Amniotic stem cell (primary cell): ENCODE measurements at regions not wholly inside any gene's neighbourhood (a gene's known extent, or its start where the extent isn't known, plus 50 kb on each side); places are given as distances from the start of the nearest gene placed in this dataset.

Source experiments
- DNase-seq: peaks from one replicate; lab custom pipeline; 2025; lab: John Stamatoyannopoulos, UW

GRCh38 chr13:26965952-26966700 lies 205.5 kb downstream of the USP12 start:
- no peak for DNase-seq

DNA sequence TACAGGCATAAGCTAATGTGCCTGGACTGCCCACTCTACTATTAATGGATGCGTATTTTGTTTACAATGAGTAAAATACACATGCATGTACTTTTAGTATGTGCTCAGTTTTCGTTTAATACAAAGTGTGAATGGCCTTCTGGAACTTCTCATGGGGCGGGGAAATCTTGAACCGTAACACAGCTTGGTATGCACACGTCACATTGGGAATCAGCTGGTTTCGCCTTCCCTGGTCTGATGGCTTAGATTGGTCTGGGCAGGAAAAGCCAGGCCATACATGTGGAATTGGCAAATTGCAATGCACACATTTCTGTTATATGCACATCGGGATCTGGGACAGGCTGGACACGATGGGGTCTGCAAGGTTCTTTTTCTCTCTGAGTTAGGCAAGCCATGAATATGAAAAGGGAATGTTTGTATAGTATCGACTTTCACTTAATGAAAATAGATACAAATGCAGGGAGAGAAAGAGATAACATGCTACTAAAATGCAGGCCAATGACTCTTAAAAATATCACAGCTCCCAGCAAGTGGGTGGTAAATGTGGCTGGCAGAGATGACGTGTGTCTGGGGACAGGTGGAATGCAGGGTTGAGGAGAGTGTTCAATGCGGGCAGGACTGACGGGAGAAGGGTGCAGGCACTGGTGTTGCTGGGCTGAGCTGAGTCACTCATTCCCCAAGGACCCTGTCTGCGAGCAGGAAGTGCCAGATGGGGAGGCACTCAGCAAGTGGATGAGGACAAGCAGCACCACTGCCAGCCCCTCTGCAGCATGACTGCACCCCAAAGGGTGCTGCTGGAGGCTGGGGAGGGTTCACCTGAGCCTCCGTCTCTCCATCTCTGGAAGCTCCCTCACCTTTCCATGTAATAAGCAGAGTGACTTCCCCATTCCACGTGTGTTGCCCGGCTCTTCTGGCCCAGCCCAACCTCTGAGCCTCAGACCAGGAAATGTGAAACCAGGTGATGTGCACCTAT lies 204.0 kb upstream of the GPR12 start:
- no peak for DNase-seq

DNA sequence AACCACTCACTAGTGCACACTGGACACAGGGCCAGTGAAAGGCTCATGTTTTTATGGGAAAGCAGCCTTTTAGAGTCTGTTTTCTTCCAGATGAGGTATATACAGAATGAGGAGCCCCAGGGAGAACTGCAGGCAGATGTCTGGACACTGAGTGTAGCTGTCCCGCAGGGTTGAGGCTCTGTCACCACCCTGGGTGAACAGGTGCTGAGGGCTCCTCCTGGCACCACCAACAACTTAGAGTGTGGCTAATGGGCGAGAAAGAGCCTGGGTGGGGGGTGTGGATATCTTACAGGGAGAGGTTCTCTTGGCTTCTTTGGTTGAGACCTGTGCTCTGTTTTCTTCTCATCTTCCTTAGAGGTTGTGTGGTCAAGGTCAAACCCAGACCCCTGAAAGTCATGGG lies 202.1 kb upstream of the GPR12 start:
- no peak for DNase-seq

- no peak for DNase-seq
Measured at GRCh38 chr13:26961890-26962615, 201.5 kb upstream of the GPR12 start.

GRCh38 chr13:26957182-26957581 lies 196.6 kb upstream of the GPR12 start:
- DNase-seq: no peak

GRCh38 chr13:26956522-26957142 lies 196.0 kb upstream of the GPR12 start:
- DNase-seq: no peak

GRCh38 chr13:26954976-26955375 lies 194.4 kb upstream of the GPR12 start:
- no peak for DNase-seq

DNA sequence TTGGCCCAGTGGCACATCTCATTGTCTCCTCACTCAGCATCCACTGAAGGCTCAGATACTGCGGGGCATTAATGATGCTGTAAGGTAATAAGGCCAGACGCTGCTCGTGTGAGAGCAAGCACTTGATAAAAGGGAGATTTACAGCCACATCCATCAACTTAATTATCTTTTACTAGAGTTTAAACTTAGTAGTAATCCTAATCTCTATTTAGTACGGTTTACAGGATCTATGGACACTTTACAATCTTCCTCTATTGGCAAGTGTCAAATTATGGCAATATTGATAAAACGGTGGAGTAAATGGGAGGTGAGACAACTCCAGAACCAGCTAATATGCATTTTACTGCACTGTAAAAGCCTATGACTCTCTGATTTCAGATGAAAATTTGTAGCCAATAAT lies 192.7 kb upstream of the GPR12 start:
- no peak for DNase-seq

DNA sequence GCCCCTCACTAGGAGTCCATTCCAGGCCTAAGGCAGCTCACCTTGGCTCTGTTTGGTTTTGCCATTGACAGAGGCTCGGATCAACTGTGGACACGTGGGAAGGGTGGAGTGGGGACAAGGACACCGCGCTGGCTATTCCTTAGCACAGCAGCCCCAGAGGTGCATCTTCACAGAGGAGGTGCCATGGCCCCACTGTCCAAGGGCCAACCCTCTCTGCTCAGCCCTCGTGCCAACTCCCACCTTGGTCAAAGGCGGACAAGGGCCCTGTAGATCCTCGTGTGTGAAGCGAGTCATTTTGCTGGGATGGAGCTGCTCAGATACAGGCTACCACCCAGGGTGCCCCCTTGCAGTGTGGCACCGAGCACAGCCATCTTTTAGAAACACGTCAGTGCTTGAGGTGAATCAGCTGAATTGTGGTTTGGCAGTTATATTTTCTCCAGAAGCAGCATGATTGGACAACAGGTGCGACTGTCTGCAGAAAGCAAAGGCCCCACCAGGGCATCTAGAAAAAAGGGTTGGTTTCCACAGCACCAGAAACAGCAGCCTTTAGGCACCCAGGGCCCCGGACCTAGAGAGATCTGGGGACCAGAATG lies 192.1 kb upstream of the GPR12 start:
- DNase-seq: no peak

DNA sequence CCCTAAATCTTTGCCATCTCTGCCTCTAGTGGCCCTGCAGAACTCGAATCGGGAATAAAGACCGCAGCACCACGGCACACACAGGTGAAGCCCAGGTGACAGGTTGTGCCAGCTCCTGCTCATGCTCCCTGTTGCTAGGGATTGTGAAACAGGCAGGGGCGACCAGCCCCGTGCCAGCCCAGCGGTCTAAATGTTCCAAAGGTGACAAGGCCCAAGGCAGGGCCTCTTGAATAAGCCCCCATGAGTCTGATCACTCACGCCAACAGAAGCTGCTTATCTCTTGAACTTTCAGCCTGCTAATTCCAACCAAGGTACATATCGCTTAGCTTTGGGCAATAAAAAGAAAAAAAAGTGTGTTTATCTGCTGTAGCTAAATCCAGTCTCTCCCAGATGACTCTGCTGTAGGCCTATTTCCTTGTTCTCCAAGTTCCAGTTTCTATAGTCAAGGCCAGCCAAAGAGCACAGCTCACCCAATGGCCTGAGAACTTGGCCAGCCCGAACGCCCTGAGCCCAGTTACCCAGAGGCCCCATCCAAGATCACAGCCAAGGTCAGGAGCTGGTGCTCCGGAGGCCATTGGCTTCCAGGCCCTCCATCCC lies 191.1 kb upstream of the GPR12 start:
- DNase-seq: no peak

DNA sequence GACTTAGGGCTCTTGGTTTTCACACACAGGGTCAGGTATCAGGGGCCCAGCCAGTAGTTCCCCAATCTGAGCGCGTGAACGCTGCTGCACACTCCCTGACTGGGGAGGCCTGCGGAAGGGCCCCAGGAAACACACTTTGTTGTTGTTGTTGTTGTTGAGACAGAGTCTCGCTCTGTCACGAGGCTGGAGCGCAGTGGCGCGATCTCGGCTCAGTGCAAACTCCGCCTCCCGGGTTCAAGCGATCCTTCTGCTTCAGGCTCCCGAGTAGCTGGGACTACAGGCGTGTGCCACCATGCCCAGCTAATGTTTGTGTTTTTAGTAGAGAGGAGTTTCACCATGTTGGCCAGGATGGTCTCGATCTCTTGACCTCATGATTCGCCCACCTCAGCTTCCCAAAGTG lies 190.4 kb upstream of the GPR12 start:
- no peak for DNase-seq

- no peak for DNase-seq
Measured at GRCh38 chr13:26950546-26950945, 190.0 kb upstream of the GPR12 start.

DNA sequence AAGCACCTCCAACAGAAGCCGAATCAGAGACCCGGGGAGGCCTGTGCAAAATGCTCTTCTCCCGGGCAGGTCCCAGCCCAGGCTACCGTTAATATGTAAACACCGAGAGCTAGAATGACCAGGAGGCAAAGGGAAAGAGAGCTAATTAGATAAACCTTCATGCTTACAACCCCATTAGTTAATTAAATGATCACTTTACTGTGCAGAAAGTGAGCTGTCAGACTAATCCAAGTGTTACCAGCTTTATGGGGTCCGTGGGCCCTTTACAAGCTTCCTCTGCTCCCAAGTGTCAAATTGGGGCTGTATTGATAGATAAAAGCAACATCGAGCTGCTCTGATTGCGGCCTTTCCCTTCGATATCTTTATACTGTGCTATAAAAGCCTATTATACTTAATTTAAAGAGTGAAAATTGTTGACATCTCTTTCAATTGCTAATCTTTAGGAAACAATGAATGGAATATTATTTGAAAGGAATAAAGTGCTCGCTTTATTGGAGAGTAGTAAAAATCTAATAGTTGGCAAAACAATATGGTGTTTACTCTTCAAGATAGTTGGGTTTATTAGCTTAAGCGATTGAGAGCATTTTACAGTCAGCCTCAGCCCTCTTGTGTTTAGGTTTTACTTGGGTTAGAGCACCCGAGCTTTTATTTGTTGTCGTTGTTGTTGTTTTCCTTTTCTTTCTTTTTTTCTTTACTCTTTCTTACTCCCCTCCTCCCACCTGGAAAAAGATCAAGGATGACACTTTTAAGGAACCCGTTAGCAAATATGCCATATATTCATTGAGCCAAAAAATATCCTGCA lies 189.3 kb upstream of the GPR12 start:
- DNase-seq: no peak

DNA sequence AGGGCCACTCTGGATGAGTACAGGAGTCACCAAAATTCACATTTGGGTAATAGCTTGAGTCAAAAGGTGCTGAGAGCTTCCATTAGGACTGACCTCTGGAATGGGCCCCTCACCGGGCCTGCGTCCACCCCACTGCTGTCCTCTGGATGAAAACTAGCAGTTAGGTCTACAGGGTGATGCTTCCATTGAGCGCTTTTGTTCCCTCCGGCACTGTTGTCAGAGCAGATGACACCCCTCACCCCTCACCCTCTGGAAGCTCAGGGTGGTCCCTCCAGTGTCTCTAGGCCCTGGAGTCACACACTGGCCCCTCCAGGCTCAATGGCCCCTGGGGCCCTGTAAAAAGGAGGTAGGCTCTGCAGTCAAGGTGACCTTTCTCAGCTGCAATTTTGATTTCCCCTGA lies 187.8 kb upstream of the GPR12 start:
- DNase-seq: no peak

DNA sequence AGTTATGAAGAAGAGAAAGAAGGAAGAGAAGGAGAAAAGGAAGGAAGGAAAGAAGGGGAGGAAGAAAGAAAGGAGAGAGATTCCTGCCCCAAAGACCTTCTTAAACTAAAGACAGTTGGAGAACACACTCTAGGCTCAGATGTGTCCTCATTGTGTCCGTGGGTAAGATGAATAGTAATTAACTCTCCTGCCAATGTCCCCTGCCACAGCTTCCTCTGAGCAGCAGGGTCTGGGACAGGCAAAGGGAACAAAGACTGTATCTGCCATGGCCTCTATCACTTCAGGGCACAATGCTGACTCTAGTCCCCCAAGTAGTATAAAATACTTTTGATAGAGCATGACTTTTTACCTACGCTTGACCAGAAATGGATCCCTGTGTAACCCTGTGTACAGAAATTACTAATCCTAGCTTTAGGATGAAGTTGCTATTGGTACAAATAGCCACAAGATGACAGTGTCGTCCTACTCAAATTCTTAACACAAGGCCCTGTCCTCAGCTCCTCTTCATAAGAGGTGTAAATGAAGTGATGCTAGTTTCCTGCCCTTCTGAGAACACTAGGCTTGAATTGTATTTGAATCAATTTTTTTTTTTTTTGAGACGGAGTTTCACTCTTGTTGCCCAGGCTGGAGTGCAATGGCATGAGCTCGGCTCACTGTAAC lies 186.2 kb upstream of the GPR12 start:
- DNase-seq: no peak

- DNase-seq: no peak
Measured at GRCh38 chr13:26943748-26944147, 183.2 kb upstream of the GPR12 start.

DNA sequence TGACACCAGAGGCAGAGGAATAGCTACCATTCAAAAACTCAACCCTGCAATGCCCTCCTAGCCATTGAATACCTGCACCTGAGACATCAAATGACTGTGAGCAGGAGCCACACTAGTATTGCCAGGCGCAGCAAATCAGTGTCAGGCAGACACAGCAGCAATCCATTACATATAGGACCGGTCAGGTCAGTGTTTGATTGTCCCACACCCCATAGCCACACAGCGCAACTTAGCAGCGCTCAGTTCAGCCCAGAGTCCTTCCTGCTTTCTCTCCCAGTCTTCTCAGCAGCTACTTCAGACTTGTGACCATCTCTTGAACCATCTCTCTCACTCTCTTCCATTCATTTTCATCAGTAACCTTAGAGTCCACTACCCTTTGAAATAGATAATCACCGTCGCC lies 181.6 kb upstream of the GPR12 start:
- no peak for DNase-seq

DNA sequence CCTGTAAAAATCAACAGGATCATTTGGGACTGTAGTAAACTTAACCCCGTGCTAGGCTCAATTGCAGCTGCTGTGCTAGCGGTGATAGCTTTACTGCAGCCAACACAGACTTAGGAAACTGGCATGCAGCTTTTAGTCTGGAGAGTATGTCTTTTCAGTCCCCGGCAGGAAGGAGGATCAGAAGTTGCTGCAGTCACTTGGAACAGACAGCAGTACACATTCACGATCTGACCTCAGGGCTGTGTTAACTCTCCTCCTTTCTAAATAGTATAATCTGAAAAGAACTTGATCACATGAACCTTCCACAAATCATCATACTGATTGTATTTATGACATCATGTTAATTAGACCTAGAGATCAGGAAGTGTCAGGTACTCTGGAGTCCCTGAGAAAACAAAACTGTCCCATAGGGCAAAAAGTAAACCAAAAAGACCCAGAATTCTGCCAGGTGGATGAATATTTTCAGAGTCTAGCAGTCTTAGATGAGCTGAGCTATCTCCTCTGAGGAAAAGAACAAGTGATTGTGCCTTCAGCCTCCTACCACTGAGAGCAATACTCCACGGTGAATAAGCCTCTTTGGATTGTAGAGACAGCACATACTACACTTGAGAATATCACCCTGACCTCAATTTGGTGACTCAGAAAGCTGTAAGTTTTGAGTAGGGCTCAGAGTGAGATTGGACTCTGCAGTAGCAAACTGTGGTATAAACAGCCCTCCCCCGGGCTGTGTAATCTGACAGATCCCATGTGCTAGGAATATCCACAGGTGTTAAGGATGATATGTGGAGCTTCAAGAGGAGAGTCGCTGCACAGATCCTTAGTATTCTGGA lies 181.0 kb upstream of the GPR12 start:
- no peak for DNase-seq

- DNase-seq: no peak
Measured at GRCh38 chr13:26934096-26934495, 173.5 kb upstream of the GPR12 start.
